Stomach smooth muscle (tissue), 2 donors: ENCODE measurements at regions not wholly inside any gene's neighbourhood (a gene's known extent, or its start where the extent isn't known, plus 50 kb on each side); places are given as distances from the start of the nearest gene placed in this dataset.

Experiments used
- H3K27ac ChIP-seq: one replicate; pipeline ENCODE4 v1.7.0; 2013; ENCODE audit warnings: mild to moderate bottlenecking, low read length, inconsistent platforms
- H3K27me3 ChIP-seq, 2 donors: one replicate each; pipeline ENCODE4 v1.7.0; 2013; ENCODE audit warnings: low read length in 2 of 2; ENCODE audit not compliant: insufficient read depth in 2 of 2, control insufficient read depth in 1 of 2
- H3K36me3 ChIP-seq, 2 donors: one replicate each; pipeline ENCODE4 v1.7.0; 2013; ENCODE audit warnings: low read length in 2 of 2; ENCODE audit not compliant: control insufficient read depth in 2 of 2, insufficient read depth in 2 of 2
- H3K4me1 ChIP-seq: one replicate; pipeline ENCODE4 v1.7.0; 2013; ENCODE audit warnings: low read length; ENCODE audit not compliant: control insufficient read depth, insufficient read depth
- H3K4me3 ChIP-seq, 2 donors: one replicate each; pipeline ENCODE4 v1.7.0; 2013; ENCODE audit warnings: low read length in 2 of 2
- H3K9ac ChIP-seq, 2 donors: one replicate each; pipeline ENCODE4 v1.7.0; 2013; ENCODE audit warnings: low read length in 2 of 2, mild to moderate bottlenecking in 1 of 2
- H3K9me3 ChIP-seq, 2 donors: one replicate each; pipeline ENCODE4 v1.7.0; 2013; ENCODE audit warnings: low read length in 2 of 2; ENCODE audit not compliant: control insufficient read depth in 2 of 2
- donor health status: healthy.
- donor health status: Pancreatic carcinoma.

GRCh38 chr2:107018366-107018765 lies 132.4 kb upstream of the ST6GAL2 start:
- Histone ChIP-seq H3K27ac (no peak overlapping the region), H3K27me3 (no peaks in the 10 kb centered on the region), H3K4me1 (no peaks in the 10 kb centered on the region), H3K4me3 (no peak overlapping the region), H3K9me3 (no peaks in the 10 kb centered on the region), H3K36me3 (no peaks in the 10 kb centered on the region), H3K9ac (no peak overlapping the region)

GRCh38 chr2:107020392-107020791 lies 134.4 kb upstream of the ST6GAL2 start:
- no peaks in the 10 kb centered on the region for H3K4me1 ChIP-seq
- no peak overlapping the region for H3K27ac ChIP-seq
- no peaks in the 10 kb centered on the region for H3K36me3 ChIP-seq
- H3K27me3 ChIP-seq: no peaks in the 10 kb centered on the region
- no peak overlapping the region for H3K4me3 ChIP-seq
- peaks cover 0 to 4% of the 10 kb centered on the region in 2 donors for H3K9me3 ChIP-seq
- no peak overlapping the region for H3K9ac ChIP-seq

GRCh38 chr2:107024269-107024668 lies 138.3 kb upstream of the ST6GAL2 start:
- Histone ChIP-seq H3K9ac (no peak overlapping the region), H3K27ac (no peak overlapping the region), H3K9me3 (peaks cover 0 to 4% of the 10 kb centered on the region in 2 donors), H3K4me3 (no peak overlapping the region), H3K4me1 (no peaks in the 10 kb centered on the region), H3K36me3 (no peaks in the 10 kb centered on the region), H3K27me3 (no peaks in the 10 kb centered on the region)

GRCh38 chr2:107025291-107025857 lies 139.4 kb upstream of the ST6GAL2 start:
- Histone ChIP-seq H3K27ac (no peak overlapping the region), H3K27me3 (no peaks in the 10 kb centered on the region), H3K9ac (no peak overlapping the region), H3K9me3 (peaks cover 0 to 4% of the 10 kb centered on the region in 2 donors), H3K36me3 (no peaks in the 10 kb centered on the region), H3K4me1 (no peaks in the 10 kb centered on the region), H3K4me3 (no peak overlapping the region)

- Histone ChIP-seq H3K9ac (no peak overlapping the region), H3K27me3 (no peaks in the 10 kb centered on the region), H3K27ac (no peak overlapping the region), H3K4me3 (no peak overlapping the region), H3K4me1 (no peaks in the 10 kb centered on the region), H3K9me3 (peaks cover 0 to 4% of the 10 kb centered on the region in 2 donors), H3K36me3 (no peaks in the 10 kb centered on the region)
These were observed 140.0 kb upstream of the ST6GAL2 start for GRCh38 chr2:107025869-107026380.

GRCh38 chr2:107027205-107027604 lies 141.2 kb upstream of the ST6GAL2 start:
- H3K4me1 ChIP-seq: no peaks in the 10 kb centered on the region
- no peak overlapping the region for H3K27ac ChIP-seq
- no peaks in the 10 kb centered on the region for H3K27me3 ChIP-seq
- H3K9ac ChIP-seq: no peak overlapping the region
- H3K36me3 ChIP-seq: no peaks in the 10 kb centered on the region
- no peak overlapping the region for H3K4me3 ChIP-seq
- H3K9me3 ChIP-seq: peaks cover 0 to 4% of the 10 kb centered on the region in 2 donors

GRCh38 chr2:107027810-107028209 lies 141.8 kb upstream of the ST6GAL2 start:
- no peak overlapping the region for H3K9ac ChIP-seq
- H3K4me1 ChIP-seq: no peaks in the 10 kb centered on the region
- no peaks in the 10 kb centered on the region for H3K36me3 ChIP-seq

GRCh38 chr2:107028661-107029060 lies 142.7 kb upstream of the ST6GAL2 start:
- H3K4me3 ChIP-seq: no peak overlapping the region
- no peak overlapping the region for H3K9ac ChIP-seq
- no peaks in the 10 kb centered on the region for H3K27me3 ChIP-seq
- peaks cover 0 to 4% of the 10 kb centered on the region in 2 donors for H3K9me3 ChIP-seq
- no peaks in the 10 kb centered on the region for H3K36me3 ChIP-seq
- H3K4me1 ChIP-seq: no peaks in the 10 kb centered on the region
- H3K27ac ChIP-seq: no peak overlapping the region

More at GRCh38 chr2:107027810-107028209, 141.8 kb upstream of the ST6GAL2 start:
- Histone ChIP-seq H3K4me3 (no peak overlapping the region), H3K27me3 (no peaks in the 10 kb centered on the region), H3K9me3 (peaks cover 0 to 4% of the 10 kb centered on the region in 2 donors), H3K27ac (no peak overlapping the region)

GRCh38 chr2:107036293-107036692 lies 150.3 kb upstream of the ST6GAL2 start:
- Histone ChIP-seq H3K27ac (no peak overlapping the region), H3K9me3 (peaks cover 0 to 6% of the 10 kb centered on the region in 2 donors), H3K4me3 (no peak overlapping the region), H3K4me1 (no peaks in the 10 kb centered on the region), H3K27me3 (no peaks in the 10 kb centered on the region), H3K9ac (no peak overlapping the region), H3K36me3 (no peaks in the 10 kb centered on the region)

GRCh38 chr2:107062173-107062572 lies 176.2 kb upstream of the ST6GAL2 start:
- H3K27ac ChIP-seq: no peak overlapping the region
- H3K27me3 ChIP-seq: no peaks in the 10 kb centered on the region
- H3K4me3 ChIP-seq: no peak overlapping the region
- no peaks in the 10 kb centered on the region for H3K36me3 ChIP-seq
- H3K9ac ChIP-seq: no peak overlapping the region
- no peaks in the 10 kb centered on the region for H3K9me3 ChIP-seq
- H3K4me1 ChIP-seq: no peaks in the 10 kb centered on the region

GRCh38 chr2:107062599-107063220 lies 176.7 kb upstream of the ST6GAL2 start:
- H3K4me3 ChIP-seq: no peak overlapping the region
- H3K36me3 ChIP-seq: no peaks in the 10 kb centered on the region
- H3K9me3 ChIP-seq: no peaks in the 10 kb centered on the region
- no peak overlapping the region for H3K9ac ChIP-seq
- no peaks in the 10 kb centered on the region for H3K4me1 ChIP-seq
- H3K27me3 ChIP-seq: no peaks in the 10 kb centered on the region
- no peak overlapping the region for H3K27ac ChIP-seq
